Esophagus squamous epithelium (tissue), 5 donors: ENCODE measurements at regions not wholly inside any gene's neighbourhood (a gene's known extent, or its start where the extent isn't known, plus 50 kb on each side); places are given as distances from the start of the nearest gene placed in this dataset.
"Not testable (repeated sequence)": the region's sequence is repeated elsewhere in the genome, so short reads cannot be mapped to it uniquely, and the experiment has no call there.

Experiments
- DNase-seq: peaks from one replicate; lab custom pipeline; 2025; lab: John Stamatoyannopoulos, UW
- H3K27ac ChIP-seq, 4 donors: fragments of 200-600 bp; sonication (generic); one replicate each; pipeline ENCODE4 v1.5.1; 2016 to 2019; ENCODE audit warnings: mild to moderate bottlenecking in 1 of 4
- H3K27me3 ChIP-seq, 4 donors: fragments of 200-600 bp; sonication (generic); 1 replicate in 3 of 4; 2 replicates in 1 of 4; pipeline versions ENCODE4 v1.5.1 to v1.6.0; 2017 to 2021; ENCODE audit warnings: antibody characterized with exemption in 1 of 4
- H3K36me3 ChIP-seq, 3 donors: fragments of 200-600 bp; sonication (generic); one replicate each; pipeline ENCODE4 v1.5.1; 2016 to 2019
- H3K4me1 ChIP-seq, 3 donors: fragments of 200-600 bp; sonication (generic); one replicate each; pipeline ENCODE4 v1.5.1; 2017 to 2019
- H3K4me3 ChIP-seq, 4 donors: fragments of 200-600 bp; sonication (generic); 1 replicate in 3 of 4; 2 replicates in 1 of 4; pipeline ENCODE4 v1.5.1; 2016 to 2019; ENCODE audit warnings: mild to moderate bottlenecking in 2 of 4, moderate library complexity in 1 of 4
- H3K9me3 ChIP-seq, 3 donors: fragments of 200-600 bp; sonication (generic); one replicate each; pipeline ENCODE4 v1.5.1; 2016 to 2019
- WGBS, 2 donors: methylation state at CpG; one replicate each; pipeline ENCODE4 v1.1.5; 2018; 5-methylcytosine and 5-hydroxymethylcytosine counted together
- intact Hi-C: fragments of 100-400 bp; cut with DNase I; formaldehyde crosslinking; loops from one replicate; pipeline ENCODE4 v1.15.0; 2022
- donor health status: DM: yes; HTN: yes; CAD: no.

DNA sequence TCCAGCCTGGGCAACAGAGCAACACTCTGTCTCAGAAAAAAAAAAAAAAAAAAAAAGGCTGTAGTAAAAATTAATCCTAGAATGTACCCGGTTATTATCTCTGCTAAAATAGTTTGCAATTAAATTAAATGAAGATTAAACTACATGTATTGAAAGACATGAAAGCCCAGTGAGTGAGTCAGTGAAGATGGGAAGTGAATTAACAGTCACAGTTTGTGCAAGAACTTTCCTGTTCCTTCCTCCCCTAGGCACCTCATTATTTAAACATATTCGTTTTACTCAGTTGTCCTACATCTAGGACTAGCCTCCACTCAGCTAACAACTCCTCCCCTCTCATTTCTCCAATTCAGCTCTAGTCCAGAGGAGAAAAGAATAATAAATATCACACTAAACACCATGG, 88.2 kb downstream of the CDRT15L2 start:
- H3K4me1 ChIP-seq, H3K36me3 ChIP-seq, H3K9me3 ChIP-seq, intact Hi-C loops, H3K27ac ChIP-seq, H3K27me3 ChIP-seq, DNase-seq, H3K4me3 ChIP-seq: not testable (repeated sequence)
- whole genome bisulfite sequencing, 2 donors, result 22 to 30% methylated on average over 2 of the region's 2 CpGs

DNA sequence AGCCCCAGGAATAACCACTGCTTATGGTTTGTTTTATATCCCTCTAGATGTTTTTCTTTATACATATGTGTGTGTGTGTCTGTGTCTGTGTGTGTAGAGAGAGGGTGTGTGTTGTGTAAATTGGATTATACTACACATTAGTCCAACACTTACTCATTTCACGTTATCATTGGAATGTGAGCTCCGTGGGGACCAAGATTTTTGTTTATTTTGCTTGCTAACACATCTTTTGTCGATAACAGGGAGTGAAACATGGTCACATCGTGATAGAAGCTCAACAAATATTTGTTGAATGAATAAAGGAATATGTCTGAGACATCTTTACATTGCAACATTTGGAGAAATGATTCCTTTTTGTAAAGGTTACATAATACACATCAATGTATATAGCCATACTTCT, 88.8 kb downstream of the CDRT15L2 start:
- H3K4me1 ChIP-seq, H3K27me3 ChIP-seq, H3K27ac ChIP-seq, DNase-seq, intact Hi-C loops, H3K9me3 ChIP-seq, H3K4me3 ChIP-seq, H3K36me3 ChIP-seq: not testable (repeated sequence)
- WGBS, 2 donors, result 31 to 43% methylated on average over 4 of the region's 4 CpGs

DNA sequence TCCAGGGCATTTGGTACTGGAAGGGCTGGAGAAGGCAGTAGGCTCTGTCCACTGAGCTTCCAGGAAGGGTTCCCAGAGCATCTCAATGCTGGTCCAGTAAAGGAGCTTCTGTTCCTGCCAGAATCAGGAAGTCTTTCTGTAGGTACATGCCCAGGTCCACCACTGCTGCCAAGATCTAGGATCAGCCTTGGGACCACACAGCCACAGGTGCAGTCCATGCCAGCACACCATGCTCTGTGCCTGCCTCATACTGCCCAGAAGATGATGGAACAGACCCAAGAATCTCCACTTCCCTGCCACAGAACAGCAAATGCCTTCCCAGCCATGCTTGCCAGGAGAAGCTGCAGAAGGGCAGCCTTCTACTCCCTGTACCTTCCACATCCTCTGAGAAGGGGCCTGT, 89.3 kb downstream of the CDRT15L2 start:
- H3K36me3 ChIP-seq, intact Hi-C loops, DNase-seq, H3K4me3 ChIP-seq, H3K27ac ChIP-seq, H3K27me3 ChIP-seq, H3K9me3 ChIP-seq, H3K4me1 ChIP-seq: not testable (repeated sequence)

DNA sequence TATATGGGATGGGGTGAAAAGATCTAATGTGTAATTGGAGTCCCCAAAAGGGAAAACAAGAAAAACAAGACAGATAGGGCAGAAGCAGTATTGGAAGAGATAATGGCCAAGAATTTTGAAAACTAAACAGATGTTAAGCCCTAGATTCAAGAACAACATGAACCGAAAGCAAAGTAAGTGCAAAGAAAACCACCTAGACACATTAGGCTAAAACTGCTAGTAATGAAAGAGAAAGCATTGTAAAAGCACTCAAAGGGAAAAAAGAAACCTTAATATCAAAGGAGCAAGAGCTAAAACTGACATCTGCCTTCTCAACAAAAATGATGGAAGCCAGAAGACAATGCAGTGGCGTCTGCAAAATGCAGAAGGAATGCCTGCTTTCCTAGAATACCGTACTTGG, 91.0 kb downstream of the CDRT15L2 start:
- intact Hi-C loops, H3K4me3 ChIP-seq, H3K27me3 ChIP-seq, H3K9me3 ChIP-seq, DNase-seq, H3K36me3 ChIP-seq, H3K27ac ChIP-seq, H3K4me1 ChIP-seq: not testable (repeated sequence)
- WGBS, 2 donors, result 80% methylated on average over 1 of the region's 3 CpGs; no CpG with 5 or more reads in 1 of the 2 donors

DNA sequence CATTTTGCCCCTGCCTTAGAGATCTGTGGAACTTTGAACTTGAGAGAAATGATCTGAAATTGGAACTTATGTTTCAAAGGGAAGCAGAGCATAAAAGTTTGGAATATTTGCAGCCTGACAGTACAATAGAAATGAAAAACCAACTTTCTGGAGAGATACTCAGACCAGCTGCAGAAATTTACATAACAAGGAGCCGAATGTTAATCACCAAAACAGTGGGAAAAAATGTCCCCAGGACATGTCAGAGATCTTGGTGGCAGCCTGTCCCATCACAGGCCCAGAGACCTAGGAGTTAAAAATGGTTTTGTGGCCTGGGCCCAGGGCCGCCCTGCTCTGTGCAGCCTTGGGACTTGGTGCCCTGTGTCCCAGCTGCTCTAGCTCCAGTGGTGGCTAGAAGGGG, 94.8 kb downstream of the CDRT15L2 start:
- H3K9me3 ChIP-seq, intact Hi-C loops, H3K4me3 ChIP-seq, H3K27ac ChIP-seq, H3K36me3 ChIP-seq, H3K4me1 ChIP-seq, H3K27me3 ChIP-seq, DNase-seq: not testable (repeated sequence)
- 76 to 88% methylated on average over 2 of the region's 2 CpGs for WGBS, 2 donors

DNA sequence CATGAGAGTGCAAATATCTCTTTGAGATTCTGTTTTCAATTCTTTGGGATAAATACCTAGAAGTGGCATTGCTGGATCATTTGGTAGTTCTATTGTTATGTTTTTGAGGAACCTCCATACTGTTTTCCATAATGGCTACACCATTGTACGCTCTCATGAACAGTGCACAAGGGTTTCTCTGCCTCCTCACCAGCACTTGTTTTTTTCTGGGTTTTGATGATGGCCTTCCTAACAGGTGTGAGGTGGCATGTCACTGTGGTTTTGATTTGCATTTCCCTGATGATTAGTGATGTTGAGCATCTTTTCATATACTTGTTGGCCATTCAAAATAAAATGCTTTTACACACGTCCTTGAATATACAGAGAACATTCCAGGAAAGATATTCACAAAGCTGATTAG, 96.2 kb downstream of the CDRT15L2 start:
- intact Hi-C loops, H3K9me3 ChIP-seq, H3K36me3 ChIP-seq, H3K27ac ChIP-seq, H3K27me3 ChIP-seq, H3K4me3 ChIP-seq, H3K4me1 ChIP-seq, DNase-seq: not testable (repeated sequence)
- WGBS, 2 donors, result 57 to 100% methylated on average over 1 to 2 of the region's 2 CpGs

DNA sequence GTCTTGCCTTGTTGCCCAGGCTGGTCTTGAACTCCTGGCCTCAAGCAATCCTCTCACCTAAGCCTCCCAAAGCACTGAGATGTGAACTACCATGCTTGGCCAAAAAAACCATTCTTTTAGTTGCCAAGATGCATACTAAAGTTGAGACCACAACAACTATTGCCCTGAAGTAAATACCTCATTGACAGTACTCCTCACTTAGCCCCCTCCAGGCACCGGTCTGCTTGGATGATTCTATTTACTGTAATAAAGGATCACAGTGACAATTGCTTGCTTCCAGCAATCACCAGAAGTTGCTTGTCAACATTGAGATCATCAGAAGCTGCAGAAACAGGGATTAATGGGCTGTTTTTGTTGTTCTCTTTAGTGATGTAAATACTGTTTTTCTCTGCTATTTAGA, 97.1 kb downstream of the CDRT15L2 start:
- H3K4me1 ChIP-seq, DNase-seq, H3K4me3 ChIP-seq, intact Hi-C loops, H3K27me3 ChIP-seq, H3K9me3 ChIP-seq, H3K27ac ChIP-seq, H3K36me3 ChIP-seq: not testable (repeated sequence)
- 85 to 90% methylated on average over 1 of the region's 1 CpG for WGBS, 2 donors

DNA sequence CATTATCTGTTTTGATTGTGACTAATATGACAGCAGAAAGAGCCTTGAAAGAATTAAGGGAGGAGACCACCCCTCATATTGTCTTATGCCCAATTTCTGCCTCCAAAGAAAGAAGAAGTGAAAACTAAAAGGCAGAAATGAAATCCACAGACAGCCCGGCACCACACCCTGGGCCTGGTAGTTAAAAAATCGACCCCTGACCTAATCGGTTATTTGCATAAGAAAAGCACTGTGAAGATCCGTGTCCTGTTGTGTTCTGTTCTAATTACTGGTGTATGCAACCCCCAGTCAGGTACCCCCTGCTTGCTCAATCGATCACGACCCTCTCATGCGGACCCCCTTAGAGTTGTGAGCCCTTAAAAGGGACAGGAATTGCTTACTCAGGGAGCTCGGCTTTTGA, 97.9 kb downstream of the CDRT15L2 start:
- H3K4me3 ChIP-seq, DNase-seq, H3K4me1 ChIP-seq, H3K9me3 ChIP-seq, H3K27me3 ChIP-seq, intact Hi-C loops, H3K36me3 ChIP-seq, H3K27ac ChIP-seq: not testable (repeated sequence)
- WGBS, 2 donors, result 62 to 86% methylated on average over 7 to 8 of the region's 8 CpGs

DNA sequence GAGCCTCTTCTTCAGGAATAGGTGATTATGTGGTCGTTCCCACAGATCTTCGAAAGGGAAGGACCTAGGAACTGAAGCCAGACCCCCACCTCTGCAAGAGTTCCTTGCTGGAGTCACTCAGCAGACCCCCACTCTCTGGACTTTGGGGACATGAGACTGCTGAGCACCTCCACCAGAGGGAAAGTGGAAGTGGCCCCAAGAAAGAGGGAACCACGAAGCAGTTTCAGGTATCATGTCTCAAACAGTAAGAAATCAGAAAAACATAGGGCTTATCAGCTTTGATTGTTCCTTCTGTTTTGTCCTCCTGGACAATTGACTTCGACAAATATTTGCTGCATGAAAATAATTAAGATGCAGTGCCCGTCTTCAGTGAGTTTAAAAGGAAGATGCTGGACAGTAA, 98.9 kb downstream of the CDRT15L2 start:
- intact Hi-C loops, DNase-seq, H3K27me3 ChIP-seq, H3K36me3 ChIP-seq, H3K9me3 ChIP-seq, H3K4me1 ChIP-seq, H3K27ac ChIP-seq, H3K4me3 ChIP-seq: not testable (repeated sequence)
- WGBS, 2 donors, result 71 to 79% methylated on average over 5 of the region's 5 CpGs

DNA sequence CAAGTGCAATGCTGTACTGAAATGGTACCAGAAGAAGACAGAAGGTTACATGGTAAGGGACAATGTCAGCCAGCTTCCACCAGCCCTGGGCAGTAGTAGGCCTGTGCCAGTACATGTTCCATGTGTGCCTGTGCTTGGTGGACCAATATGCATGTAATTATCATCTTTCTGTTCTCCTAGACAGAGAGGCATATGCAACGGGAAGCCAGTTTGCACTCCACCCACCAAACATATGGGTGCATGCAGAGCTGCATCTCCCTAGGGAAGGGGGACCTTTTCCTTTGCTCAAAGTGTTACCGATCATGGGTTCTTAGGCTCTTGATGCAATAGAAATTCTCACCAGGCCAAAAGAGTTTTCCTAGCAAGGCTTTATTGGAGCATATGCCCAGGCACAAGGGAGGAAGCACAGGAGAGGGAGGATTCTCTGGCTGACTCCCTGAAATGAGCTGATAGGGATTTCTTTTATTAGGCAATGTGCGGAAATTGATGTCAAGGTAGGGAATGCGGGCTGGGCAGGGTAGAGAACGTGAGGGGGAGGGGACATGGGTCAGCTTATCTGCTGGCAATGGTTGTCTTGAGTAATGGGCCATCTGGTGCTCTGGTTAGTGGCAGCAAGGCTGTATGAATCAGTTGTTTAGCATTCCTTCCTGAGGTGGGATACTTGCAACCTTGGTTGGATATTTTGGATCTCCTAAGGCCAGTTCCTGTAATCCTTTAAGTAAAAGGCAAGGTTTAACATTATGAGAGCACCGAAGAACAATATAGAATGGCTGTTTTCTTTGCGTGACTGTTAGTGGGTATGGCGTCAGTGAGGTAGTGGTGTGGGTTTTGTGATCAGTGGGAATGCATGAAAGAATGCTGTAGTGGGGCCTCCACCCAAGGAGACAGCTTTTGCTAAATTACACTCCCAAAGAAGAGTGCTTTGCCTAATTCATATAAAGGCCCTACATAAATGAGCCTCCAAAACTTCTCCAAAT, 102.5 kb downstream of the CDRT15L2 start:
- H3K4me3 ChIP-seq, DNase-seq, H3K27me3 ChIP-seq, intact Hi-C loops, H3K4me1 ChIP-seq, H3K27ac ChIP-seq, H3K9me3 ChIP-seq, H3K36me3 ChIP-seq: not testable (repeated sequence)
- WGBS, 2 donors, result 94 to 100% methylated on average over 2 to 3 of the region's 8 CpGs

DNA sequence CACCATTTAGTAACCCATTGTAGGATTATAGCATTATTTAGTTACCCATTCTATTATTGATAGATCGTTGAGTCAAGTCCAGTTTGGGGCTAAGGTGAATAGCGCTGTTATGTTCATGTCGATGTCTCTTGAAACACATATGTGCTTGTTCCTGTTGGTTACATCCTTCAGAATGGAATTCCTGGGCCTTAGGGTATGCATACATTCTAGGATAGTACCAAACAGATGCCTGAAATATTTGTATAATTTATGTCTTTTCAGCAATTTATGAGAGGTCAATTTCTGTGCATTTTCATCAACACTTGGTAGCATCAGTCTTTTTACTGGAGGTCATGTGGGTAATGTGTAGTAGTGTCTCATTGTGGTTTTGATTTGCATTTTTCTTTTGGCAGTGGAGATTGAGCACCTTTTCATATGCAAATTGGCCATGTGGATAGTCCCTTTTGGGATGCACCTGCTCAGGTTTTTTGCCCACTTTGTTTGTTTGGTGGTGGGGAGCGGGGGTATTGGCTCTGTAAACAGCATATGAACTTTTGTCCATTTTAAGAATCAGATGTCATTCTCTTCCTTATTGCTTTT, 104.2 kb downstream of the CDRT15L2 start:
- 97% methylated on average over 3 of the region's 4 CpGs; no CpG with 5 or more reads in 1 of the 2 donors for WGBS, 2 donors
- H3K9me3 ChIP-seq, H3K27me3 ChIP-seq, DNase-seq, H3K4me3 ChIP-seq, H3K4me1 ChIP-seq, intact Hi-C loops, H3K36me3 ChIP-seq, H3K27ac ChIP-seq: not testable (repeated sequence)

DNA sequence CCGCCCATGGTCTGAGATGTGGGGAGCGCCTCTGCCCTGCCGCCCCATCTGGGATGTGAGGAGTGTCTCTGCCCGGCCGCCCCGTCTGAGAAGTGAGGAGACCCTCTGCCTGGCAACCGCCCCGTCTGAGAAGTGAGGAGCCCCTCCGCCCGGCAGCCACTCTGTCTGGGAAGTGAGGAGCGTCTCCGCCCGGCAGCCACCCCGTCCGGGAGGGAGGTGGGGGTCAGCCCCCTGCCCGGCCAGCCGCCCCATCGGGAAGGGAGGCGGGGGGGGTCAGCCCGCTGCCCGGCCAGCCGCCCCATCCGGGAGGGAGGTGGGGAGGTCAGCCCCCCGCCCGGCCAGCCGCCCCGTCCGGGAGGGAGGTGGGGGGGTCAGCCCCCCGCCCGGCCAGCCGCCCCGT, 105.5 kb downstream of the CDRT15L2 start:
- WGBS, 2 donors, result no CpG with 5 or more reads among the region's 32 CpGs

DNA sequence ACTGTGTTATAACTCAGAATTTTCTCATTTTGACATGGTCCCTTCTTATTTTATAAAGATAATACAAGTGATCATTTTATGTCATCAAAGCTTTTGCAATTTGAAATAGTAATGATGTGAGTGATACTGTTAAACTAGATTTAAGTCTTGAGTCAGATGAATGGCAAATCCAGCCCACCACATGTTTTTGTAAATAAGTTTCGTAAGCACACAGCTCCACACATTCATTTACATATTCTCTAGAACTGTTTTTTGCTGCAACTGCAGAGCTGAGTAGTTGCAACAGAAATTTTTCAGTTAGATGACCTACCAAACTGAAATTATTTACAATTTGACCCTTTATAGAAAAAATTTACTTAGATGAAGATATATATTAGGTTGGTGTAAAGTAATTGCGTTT, 108.1 kb downstream of the CDRT15L2 start:
- no CpG with 5 or more reads among the region's 2 CpGs for WGBS, 2 donors
- not testable (repeated sequence) for H3K27ac ChIP-seq

More for the DNA sequence above, 105.5 kb downstream of the CDRT15L2 start:
- intact Hi-C loops, H3K9me3 ChIP-seq, H3K4me1 ChIP-seq, H3K27me3 ChIP-seq, DNase-seq, H3K4me3 ChIP-seq, H3K36me3 ChIP-seq, H3K27ac ChIP-seq: not testable (repeated sequence)

More for the DNA sequence above, 108.1 kb downstream of the CDRT15L2 start:
- H3K36me3 ChIP-seq, DNase-seq, H3K4me3 ChIP-seq, H3K4me1 ChIP-seq, intact Hi-C loops, H3K9me3 ChIP-seq, H3K27me3 ChIP-seq: not testable (repeated sequence)
